Heart right ventricle (tissue), 16 donors: ENCODE measurements at regions not wholly inside any gene's neighbourhood (a gene's known extent, or its start where the extent isn't known, plus 50 kb on each side); places are given as distances from the start of the nearest gene placed in this dataset.

Source experiments
- ATAC-seq, 8 donors: fragments of 200-7000 bp; cut with Tn5 transposase; one replicate each; pipeline ENCODE4 v1.9.1; 2020; ENCODE audit warnings: mild to moderate bottlenecking in 8 of 8, moderate library complexity in 8 of 8, moderate number of reproducible peaks in 1 of 8
- DNase-seq, 2 donors: peaks; one replicate each; pipeline ENCODE4 v3.0.0-alpha.2; 2020
- H3K27ac ChIP-seq, 10 donors: fragments of 200-600 bp; sonication (generic) in 2 of 10; one replicate each; pipeline versions ENCODE4 v1.5.0 to v1.8.0; 2020 to 2022; ENCODE audit warnings: mild to moderate bottlenecking in 3 of 10
- H3K27me3 ChIP-seq, 7 donors: fragments of 200-600 bp; one replicate each; pipeline ENCODE4 v1.8.0; 2021 to 2022; ENCODE audit warnings: mild to moderate bottlenecking in 2 of 7
- H3K36me3 ChIP-seq, 9 donors: fragments of 200-600 bp; sonication (generic) in 1 of 9; one replicate each; pipeline versions ENCODE4 v1.5.0 to v1.8.0; 2020 to 2022; ENCODE audit warnings: mild to moderate bottlenecking in 2 of 9
- H3K4me1 ChIP-seq, 9 donors: fragments of 200-600 bp; sonication (generic) in 1 of 9; one replicate each; pipeline versions ENCODE4 v1.5.0 to v1.8.0; 2020 to 2022; ENCODE audit warnings: mild to moderate bottlenecking in 4 of 9
- H3K4me3 ChIP-seq, 10 donors: fragments of 200-600 bp; sonication (generic) in 2 of 10; one replicate each; pipeline versions ENCODE4 v1.5.0 to v1.8.0; 2020 to 2022; ENCODE audit warnings: mild to moderate bottlenecking in 7 of 10, moderate library complexity in 2 of 10
- H3K9me3 ChIP-seq, 11 donors: fragments of 200-600 bp in 10 of 11; sonication (generic) in 2 of 11; one replicate each; pipeline versions ENCODE4 v1.5.0 to v1.8.0; 2013 to 2022; ENCODE audit warnings: mild to moderate bottlenecking in 2 of 11, control low read depth in 1 of 11, moderate library complexity in 1 of 11
- CTCF ChIP-seq, 9 donors: fragments of 200-600 bp; sonication (generic) in 2 of 9; IDR thresholded peaks; one replicate each; pipeline versions ENCODE4 v1.5.0 to v1.8.0; 2021 to 2022; ENCODE audit warnings: antibody characterized with exemption in 9 of 9, mild to moderate bottlenecking in 5 of 9, moderate library complexity in 1 of 9
- WGBS, 2 donors: extraction: QIAGEN DNeasy Blood & Tissue Kit; methylation state at CpG; one replicate each; pipeline ENCODE4 v1.1.7; 2013; ENCODE audit warnings: inconsistent platforms in 1 of 2; 5-methylcytosine and 5-hydroxymethylcytosine counted together
- intact Hi-C, 10 donors: fragments of 100-400 bp; cut with DNase I; formaldehyde crosslinking; loops; one replicate each; pipeline versions ENCODE4 v1.11.1 to v1.14.2; 2022
- donor health status: Arrhythmogenic right ventricular cardiomyopathy.
- donor health status: ischemic (EF 13 %, LVEDD 7.1; RV severe dilation, severe dysfunction).
- donor health status: healthy with polysubstance abuse.
- donor health status: DM: no; HTN: yes; CAD: no.
- donor health status: DM: no; HTN: no; CAD: no.
- donor health status: ischemic (EF 25% LVEDD 6.9; RV normal size, moderate dysfunction).
- donor health status: ischemic (EF 25% LVEDD 5.7; RV mildly dilated, moderate dysfunction).
- donor health status: healthy.
- donor health status: DM: yes; HTN: yes; CAD: no.
- donor health status: Ischemic cardiomyopathy.
- donor health status: ischemic (EF 35%, LVEDD 5.7; RV mildly dilated, moderate dysfunction).
- donor health status: nonischemic (EF 11% LVEDD 7.7; RV severe dilation, severe dysfunction).
- donor health status: DM: yes; HTN: yes; CAD: no.
- donor health status: PGD.
- donor health status: ischemic (EF 29% LVEDD 5.4; RV normal size, mild dysfunction).
- donor health status: nonischemic (EF 23%, LVEDD 6.1; RV moderate dilation, normal function).

GRCh38 chr5:4561403-4561802 is 578.7 kb upstream of the ADAMTS16 start:
- Histone ChIP-seq H3K4me1 (no peaks in the 10 kb centered on the region), H3K9me3 (peaks cover 0 to 52% (median 20%) of the 10 kb centered on the region in 11 donors), H3K4me3 (no peak overlapping the region), H3K36me3 (no peaks in the 10 kb centered on the region), H3K27ac (no peak overlapping the region), H3K27me3 (no peaks in the 10 kb centered on the region)
- no peak for TF ChIP-seq CTCF (IDR thresholded peaks at IDR 0.05)
- WGBS, 2 donors: 71 to 72% methylated on average over 4 of the region's 4 CpGs
- DNase-seq: no peak
- intact Hi-C loops: no loop called here
- no peak for ATAC-seq

DNA sequence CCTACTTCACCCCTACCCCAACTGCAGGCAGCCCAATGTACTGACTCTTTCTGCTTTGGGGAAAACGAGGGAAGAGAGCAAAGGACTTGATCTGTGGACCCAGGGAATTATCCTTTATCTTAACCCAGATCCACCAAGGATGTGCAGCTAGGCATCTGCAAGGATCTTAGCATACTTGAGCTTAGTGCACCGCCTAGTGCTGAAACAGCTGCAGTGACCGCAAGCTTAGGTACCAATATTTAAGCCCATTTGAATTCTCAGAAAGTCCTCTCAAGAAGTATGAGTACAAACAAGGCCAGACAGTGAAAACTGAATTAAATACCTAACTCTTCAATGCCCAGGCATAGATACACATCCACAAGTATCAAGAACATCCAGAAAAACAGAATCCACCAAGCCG is 576.7 kb upstream of the ADAMTS16 start:
- ATAC-seq (no peak), DNase-seq (no peak)
- intact Hi-C loops: no loop called here
- 47 to 52% methylated on average over 4 of the region's 4 CpGs for WGBS, 2 donors
- H3K4me1 ChIP-seq: no peaks in the 10 kb centered on the region
- no peak overlapping the region for H3K4me3 ChIP-seq
- no peak overlapping the region for H3K27ac ChIP-seq
- no peak for TF ChIP-seq CTCF (IDR thresholded peaks at IDR 0.05)
- H3K27me3 ChIP-seq: no peaks in the 10 kb centered on the region
- peaks cover 0 to 61% (median 20%) of the 10 kb centered on the region in 11 donors for H3K9me3 ChIP-seq
- no peaks in the 10 kb centered on the region for H3K36me3 ChIP-seq

- intact Hi-C loops: no loop called here
- Histone ChIP-seq H3K27me3 (no peaks in the 10 kb centered on the region), H3K36me3 (no peaks in the 10 kb centered on the region), H3K4me1 (no peaks in the 10 kb centered on the region), H3K9me3 (peaks cover 0 to 18% (median 1%) of the 10 kb centered on the region in 11 donors), H3K27ac (no peak overlapping the region), H3K4me3 (no peak overlapping the region)
- 76 to 85% methylated on average over 5 of the region's 5 CpGs for WGBS, 2 donors
- DNase-seq: no peak
- no peak for ATAC-seq
- TF ChIP-seq CTCF (IDR thresholded peaks at IDR 0.05): no peak
These were observed 569.8 kb upstream of the ADAMTS16 start for GRCh38 chr5:4570047-4570995.

DNA sequence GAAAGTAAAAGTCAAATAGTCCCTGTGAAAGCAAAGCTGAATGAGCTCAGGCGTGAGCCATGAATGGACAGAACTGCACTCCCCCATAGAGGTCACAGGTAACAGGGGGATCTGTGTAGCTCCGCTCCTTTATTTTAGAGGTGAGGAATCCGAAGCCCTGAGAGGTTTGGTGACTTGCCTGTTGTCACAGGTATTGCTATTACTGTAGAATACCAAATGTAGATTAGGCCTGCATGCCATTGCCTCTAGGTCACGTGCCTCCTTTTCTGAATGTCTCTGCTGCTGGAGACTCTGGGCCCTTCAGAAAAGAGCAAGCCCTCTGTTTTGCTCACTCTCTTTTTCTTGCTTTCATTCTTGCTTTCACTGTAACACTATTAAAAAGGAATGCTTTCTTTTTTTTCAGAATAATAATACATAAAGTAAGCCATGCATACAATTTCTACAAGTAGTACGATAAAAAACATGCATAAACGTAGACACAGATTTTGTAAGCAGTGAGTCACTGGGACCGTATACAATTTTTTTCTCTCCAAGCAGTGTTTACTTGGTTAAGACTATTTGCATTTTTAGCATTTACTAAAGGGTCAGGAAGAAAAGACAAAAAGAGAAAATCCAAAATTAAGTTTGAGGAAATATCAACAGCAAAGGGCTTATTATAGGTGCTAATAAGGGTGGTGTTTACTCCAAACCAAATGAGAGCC is 568.7 kb upstream of the ADAMTS16 start:
- H3K36me3 ChIP-seq: no peaks in the 10 kb centered on the region
- no peak for TF ChIP-seq CTCF (IDR thresholded peaks at IDR 0.05)
- ATAC-seq (no peak), DNase-seq (no peak)
- WGBS, 2 donors: 75 to 80% methylated on average over 7 of the region's 7 CpGs
- no peak overlapping the region for H3K27ac ChIP-seq
- peaks cover 0 to 13% (median 0%) of the 10 kb centered on the region in 11 donors for H3K9me3 ChIP-seq
- intact Hi-C loops: no loop called here
- no peaks in the 10 kb centered on the region for H3K27me3 ChIP-seq
- H3K4me3 ChIP-seq: no peak overlapping the region
- no peaks in the 10 kb centered on the region for H3K4me1 ChIP-seq
